Occipital lobe (tissue), 1 donor: ENCODE measurements at regions not wholly inside any gene's neighbourhood (a gene's known extent, or its start where the extent isn't known, plus 50 kb on each side); places are given as distances from the start of the nearest gene placed in this dataset.
"Not testable (repeated sequence)": the region's sequence is repeated elsewhere in the genome, so short reads cannot be mapped to it uniquely, and the experiment has no call there.

Source experiments
- DNase-seq: peaks from one replicate; lab custom pipeline; 2025; lab: John Stamatoyannopoulos, UW

DNA sequence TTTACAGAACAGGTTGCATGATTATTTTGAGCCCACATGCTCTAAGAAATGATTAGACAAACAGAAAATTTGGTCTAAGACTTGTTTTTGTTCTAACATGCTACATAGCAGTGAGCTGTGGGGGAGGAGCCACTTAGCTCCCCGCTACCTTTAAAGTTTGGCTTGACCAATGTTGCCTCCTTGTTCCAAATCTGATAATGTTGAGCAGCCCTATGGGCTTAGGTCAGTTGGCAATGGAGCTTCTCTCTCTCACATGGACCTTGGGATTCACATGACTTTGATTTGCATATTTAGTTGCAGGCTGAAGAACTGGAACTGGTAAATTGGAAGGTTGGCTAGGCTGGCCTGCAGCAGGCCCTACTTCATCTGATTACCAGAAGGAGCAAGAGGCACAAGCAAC, 116.4 kb downstream of the EBLN2 start:
- no peak for DNase-seq

DNA sequence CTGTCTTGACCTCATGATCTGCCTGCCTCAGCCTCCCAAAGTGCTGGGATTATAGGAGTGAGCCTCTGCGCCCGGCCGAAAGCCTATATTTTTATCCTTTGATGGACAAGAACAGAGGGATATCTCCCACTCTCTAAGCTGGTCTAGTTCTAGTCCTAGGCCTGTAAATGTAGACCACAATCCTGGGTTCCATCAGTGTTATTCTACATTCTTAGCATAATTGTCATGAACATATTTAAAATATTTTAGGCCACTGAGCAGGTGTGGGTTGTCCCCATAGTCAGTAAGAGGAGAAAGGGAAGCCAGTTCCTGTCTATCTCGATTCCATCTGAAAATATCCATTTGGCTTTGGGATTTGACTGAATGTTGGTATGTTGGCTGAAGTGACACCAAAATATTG, 118.1 kb downstream of the EBLN2 start:
- DNase-seq: no peak

DNA sequence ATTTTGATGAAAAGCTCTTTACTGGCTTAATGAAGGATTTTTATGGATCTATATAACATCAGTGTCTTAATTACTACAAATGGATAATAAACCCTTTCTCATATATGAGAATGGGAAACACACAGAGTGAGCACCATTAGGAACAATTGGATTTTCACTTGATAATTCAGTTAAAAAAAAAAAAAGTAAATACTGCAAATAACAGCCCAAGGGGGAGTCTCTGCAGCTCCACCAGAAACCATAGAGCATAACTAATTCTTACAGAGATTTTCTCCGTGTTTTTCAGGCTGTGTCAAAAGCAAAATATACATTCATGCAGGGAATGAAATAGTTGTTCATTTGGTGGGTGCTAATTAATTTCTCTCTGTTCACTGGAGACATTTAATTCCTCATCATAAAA, 125.3 kb downstream of the EBLN2 start:
- DNase-seq: no peak

DNA sequence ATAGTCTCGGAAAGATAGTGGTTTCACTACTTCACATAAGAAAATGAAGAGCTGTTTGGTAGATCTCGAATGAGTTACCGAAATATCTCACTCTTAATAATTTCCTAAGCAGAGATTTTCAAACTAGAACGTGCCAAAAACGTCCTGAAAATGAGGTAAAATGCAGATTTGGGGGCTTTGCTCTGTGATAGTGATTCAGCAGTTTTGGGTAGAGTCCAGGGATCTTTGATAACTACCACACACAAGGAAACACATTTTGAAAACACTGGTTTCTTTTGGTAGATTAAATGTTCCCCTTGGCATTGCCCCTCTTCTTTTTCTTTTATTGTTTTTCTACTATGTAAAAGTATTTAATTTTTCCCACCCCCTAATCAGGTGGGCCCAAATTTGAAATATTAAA, 125.9 kb downstream of the EBLN2 start:
- DNase-seq: no peak

DNA sequence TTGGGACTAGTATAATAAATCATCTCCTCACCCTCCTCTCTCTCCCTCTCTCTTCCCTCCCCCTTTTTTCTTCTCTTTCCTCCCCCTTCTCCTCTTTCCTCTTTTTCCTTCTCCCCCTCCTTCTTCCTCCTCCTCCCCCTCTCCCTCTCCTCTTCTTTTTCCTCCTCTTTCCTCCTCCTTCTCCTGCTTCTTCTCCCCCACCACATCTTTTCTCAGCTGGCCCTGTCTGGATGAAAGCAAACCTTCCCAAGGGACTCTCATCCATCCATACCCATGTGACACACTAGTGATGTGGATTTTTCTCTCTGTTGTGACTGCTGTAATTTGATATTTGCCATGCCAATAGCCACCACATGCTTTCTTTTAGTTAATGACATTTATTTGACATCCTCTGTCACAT, 127.2 kb downstream of the EBLN2 start:
- no peak for DNase-seq

DNA sequence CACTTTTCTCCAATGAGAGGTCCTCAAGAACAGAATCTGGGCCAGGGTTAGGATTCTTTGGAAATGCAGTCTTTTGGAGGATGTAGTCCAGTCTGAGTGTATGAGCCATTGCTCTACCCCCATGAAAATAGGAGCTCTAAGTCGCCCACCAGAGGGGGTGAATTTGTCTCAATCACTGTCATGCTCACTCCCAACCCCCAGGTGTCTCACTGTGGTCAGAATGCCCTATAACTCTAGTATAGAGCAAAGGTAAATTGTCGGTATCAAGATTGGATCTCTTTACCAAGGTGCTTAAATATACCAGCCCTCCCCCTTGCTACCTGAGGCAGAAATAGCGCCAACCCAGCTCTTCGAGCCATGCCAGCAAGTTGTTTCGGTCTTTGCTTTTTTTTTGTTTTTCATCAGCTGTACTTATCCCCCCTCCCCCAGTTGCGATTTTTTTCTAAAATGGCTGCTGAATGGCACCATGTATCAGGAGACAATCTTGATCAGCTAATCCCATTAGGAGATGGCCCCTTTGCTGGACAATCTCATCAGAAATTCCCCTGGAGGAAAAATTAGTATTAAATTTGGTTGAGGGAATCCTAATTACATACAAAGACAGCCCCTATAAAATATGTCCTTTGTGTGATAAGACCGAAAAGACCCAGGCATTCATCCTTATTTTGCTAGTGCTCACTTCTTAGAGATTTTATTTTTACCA, 130.7 kb downstream of the EBLN2 start:
- DNase-seq: no peak

DNA sequence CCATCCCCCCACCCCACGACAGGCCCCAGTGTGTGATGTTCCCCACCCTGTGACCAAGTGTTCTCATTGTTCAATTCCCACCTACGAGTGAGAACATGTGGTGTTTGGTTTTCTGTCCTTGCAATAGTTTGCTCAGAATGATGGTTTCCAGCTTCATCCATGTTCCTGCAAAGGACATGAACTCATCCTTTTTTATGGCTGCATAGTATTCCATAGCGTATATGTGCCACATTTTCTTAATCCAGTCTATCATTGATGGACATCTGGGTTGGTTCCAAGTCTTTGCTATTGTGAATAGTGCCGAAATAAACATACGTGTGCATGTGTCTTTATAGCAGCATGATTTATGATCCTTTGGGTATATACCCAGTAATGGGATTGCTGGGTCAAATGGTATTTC, 132.5 kb downstream of the EBLN2 start:
- not testable (repeated sequence) for DNase-seq

DNA sequence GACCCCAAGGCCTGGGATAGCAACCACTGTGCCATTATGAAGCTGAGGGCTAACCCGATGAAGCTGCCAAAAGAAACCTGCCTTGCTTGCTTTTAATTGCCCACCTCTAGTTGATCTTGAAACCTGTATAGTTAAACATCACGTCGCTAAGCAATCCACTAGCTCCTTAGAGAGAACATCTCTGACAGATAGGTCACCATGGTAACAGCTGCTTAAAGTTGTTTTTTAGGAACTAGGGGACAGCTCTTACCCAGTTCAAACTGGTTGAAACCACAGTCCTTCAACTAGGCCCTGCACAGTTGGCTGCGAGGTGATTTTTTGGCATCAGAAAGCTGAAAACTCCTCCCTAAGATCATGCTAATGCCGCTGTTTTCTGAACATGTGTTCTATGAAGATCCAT, 135.7 kb downstream of the EBLN2 start:
- DNase-seq: no peak

DNA sequence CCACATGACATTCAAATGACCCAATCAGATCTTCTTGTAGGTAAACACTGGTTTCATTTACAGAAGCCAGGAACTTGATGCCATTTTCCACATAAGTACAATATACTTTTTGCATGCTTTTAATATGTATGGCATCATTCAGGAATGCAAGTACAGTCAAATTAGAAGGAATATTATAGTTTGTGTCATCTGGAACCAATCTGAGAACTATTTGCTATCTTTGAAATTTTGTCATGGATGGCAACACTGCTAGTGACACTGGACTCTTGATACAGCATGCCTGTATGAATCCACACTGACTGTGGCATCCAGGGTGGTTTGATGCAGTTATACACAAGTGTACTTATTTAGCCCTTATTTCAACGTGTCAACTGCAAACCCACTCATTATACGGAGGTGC, 141.6 kb downstream of the EBLN2 start:
- no peak for DNase-seq

DNA sequence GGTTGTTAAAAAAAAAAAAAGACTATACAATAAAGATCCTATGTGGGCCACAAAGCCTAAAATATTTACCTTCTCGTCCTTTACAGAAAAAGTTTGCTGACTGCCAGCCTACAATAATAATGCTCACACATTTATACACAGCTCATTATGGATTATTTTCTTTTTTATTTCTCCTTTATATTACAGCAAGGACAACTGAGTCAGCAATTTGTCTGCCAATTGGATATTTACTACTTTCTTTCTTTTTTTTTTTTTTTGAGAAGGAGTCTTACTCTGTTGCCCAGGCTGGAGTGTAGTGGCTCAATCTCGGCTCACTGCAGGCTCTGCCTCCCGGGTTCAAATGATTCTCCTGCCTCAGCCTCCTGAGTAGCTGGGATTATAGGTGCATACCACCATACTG, 142.2 kb downstream of the EBLN2 start:
- DNase-seq: no peak

DNA sequence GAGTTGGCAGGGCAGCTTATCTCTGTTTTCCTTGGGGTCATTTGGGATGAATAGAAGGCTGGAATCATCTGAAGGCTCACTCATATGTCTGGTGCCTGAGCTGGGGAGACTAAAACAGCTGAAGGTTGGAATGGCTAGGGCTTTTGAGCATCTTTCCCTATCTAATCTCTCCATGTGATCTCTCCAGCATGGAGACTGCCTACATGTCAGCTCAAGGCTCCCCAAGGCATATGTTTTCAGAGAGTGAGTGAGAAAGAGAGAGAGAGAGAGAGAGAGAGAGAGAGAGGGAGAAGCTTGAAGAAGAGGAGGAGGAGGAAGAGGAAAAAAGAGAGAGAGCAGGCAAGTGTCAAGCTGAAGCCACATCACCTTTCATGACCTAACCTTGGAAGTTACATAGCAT, 143.4 kb downstream of the EBLN2 start:
- no peak for DNase-seq

DNA sequence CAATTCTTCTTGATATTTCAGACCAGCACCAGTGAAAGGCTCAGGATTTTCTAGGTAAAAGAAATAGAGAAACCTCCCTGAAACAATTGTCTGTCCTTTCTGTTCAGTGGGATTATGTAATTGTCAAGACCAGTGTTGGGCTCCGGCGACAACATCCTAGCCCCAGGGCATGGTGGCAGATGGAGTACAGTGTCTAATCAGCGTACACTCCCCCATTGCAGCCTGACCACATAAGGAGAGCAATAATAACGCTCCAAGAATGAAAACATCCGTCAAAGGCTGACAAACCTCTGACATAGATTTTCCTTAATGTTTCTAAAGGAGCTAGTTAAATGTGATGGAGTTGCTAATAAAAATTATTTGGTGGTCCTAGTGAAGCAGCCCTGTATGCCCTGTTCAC, 144.6 kb downstream of the EBLN2 start:
- DNase-seq: no peak

DNA sequence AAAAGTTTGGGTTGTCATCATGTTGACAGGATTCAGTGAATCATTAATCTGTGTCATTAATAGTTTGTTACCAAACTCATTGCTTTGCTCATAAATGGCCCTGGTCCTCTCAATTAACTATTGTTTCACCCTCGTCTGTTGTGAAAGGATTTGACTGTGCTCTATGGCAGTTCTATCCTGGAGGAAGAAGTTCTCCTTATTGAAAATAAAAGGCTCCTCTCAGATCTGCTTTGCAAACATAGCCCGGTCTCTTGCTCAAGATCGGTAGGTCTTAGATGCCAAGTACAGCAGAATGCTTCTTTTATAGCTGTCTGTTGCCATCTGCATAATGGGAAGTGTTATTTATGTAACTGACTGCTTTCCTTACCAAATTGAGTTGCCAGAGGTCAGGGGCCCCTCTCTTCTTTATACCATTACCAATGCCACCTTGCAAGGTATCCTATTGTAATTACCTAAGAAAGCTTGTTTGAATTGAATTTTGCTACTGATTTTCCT, 146.5 kb downstream of the EBLN2 start:
- no peak for DNase-seq

DNA sequence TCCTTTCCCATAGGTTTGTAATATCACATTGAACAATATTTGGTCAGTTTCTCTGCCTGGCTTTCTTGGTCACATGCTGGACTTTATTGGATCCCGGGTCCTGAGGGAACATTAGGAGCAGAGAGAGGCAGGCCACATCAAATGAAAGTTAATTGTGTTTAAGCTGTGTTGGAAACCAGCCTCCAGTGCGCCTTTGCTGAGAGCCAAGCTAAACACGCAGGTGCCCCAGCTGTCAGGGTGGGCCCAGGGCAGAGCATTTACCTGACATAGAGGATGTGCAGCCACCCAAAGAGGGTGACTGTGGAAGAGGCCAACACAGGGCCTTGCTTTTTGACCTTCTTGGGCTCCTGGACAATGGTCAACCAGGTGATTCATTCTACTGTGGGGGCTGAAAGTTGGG, 149.3 kb downstream of the EBLN2 start:
- DNase-seq: no peak

DNA sequence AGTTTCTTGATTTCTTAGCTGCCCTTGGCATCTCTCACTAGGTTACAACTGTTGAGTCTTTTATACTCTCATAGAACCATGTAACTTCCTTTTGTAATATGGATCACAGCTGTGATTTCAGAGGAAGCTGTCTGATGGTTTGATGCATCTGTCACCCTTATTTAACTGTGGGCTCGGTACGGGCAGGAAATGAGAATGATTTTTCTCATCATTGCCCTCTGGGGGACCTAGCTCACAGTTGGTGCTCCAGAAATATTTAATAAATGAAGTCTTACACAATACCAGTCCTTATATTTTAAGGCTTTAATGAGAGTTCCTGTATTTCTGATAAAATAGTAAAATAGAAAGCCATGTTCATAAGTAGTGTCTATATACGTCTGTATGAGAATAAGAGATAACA, 151.2 kb downstream of the EBLN2 start:
- DNase-seq: no peak

DNA sequence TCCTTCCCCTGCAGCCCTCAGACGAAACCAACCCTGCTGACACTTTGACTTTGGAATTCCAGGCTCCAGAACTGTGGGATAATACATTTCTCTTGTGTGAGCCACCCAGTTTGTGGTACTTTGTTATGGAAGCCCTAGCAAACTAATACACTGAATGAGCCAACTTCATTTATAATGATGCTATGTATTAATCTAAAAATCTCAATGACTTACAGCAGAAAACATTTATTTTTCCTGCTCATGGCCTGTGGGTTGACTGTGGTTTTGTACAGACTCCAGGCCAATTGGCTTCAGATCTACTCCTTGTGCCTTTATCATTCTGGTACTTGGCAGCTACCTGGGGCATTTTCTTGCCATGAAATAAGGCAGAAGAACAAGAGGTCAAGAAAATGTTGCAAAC, 152.4 kb downstream of the EBLN2 start:
- DNase-seq: no peak

DNA sequence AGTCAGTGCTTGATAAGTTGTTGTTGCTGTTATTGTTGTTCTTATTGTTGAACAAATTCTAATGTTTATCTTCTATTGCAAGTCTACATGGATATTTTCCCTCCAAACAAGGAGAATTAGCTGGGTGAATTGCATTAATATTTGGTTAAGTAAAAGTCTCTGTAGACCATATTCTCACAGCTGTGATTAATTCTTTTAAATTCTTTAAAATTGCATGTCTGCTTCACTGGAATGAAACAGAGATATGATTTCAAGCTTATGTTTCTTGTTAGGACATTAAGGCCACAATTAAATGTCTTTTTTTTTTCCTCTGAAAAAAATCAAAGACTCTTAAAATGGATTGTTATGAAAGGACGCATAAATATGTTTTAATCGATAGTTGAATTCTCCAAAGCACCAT, 153.4 kb downstream of the EBLN2 start:
- no peak for DNase-seq

DNA sequence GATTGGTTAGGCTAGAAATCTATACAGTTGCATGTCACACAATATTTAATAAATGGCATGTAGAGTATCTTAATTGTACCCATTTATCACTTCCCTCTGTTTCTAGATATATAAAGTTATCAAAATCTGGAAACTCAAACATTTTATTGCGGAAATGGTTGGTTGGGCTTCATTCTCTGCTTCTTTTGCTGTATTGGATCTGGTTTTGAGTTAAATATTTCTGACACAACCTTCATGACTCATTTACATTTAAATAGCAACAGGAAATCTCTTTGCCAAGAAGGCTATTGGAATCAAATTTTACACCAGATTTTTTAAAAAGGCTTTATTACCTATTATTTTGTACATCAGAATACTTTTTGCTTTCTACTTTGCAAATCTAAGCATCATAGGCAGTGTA, 153.8 kb downstream of the EBLN2 start:
- no peak for DNase-seq

DNA sequence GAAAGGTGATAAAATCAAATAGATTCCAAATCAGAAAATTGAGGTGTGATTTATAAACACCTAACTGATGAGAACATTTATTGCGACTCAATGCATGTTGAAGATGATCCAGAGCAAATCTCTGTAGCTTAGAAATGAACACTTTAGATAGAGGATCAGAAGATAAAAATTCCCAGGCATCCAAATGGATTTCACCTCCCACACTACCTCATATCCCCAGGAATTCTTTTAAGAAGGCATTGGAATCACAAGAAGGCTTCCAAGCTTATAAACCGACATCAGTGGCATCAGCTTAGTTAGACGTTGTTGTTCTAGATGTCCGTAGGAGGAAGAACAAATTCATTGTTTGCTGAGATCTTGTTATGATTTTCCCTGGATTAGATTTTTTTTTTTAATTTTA, 154.4 kb downstream of the EBLN2 start:
- DNase-seq: no peak

DNA sequence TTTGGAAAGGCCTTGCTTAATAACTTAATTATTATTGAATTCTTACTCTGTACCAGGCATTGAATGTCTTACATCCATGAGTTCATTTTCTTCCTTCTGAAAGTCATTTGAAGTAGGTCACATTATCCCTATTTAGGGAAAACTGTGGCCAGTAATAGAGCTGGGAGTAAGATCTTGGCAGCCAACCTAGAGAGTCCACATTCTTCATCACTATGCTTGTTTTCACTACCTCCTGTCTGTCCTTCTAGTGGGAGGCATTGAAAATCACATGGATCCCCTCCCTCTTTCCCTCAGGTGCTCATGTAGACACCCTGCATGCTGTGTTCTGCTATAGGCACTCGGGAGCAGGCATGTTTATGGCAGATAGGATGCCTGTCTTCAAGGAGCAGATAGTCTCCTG, 154.9 kb downstream of the EBLN2 start:
- DNase-seq: no peak

DNA sequence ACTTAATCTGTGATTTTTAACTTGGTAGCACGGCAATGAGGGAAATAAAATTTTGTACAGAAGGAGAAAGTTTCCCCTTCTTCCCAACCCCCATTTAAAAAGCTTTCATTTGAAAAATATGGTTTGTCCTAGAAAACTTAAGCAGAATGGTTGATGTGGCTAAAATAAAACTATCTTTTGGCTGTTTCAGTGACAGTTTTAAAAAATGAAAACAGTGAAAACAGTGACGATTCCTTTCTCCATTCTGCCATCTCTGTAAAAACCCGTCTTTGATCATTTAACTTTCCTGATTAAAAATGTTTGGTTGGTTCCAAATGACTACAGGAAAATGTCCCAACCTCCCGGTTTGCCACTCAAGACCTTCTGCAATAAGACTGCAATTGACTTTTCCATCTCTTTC, 160.7 kb downstream of the EBLN2 start:
- DNase-seq: no peak

DNA sequence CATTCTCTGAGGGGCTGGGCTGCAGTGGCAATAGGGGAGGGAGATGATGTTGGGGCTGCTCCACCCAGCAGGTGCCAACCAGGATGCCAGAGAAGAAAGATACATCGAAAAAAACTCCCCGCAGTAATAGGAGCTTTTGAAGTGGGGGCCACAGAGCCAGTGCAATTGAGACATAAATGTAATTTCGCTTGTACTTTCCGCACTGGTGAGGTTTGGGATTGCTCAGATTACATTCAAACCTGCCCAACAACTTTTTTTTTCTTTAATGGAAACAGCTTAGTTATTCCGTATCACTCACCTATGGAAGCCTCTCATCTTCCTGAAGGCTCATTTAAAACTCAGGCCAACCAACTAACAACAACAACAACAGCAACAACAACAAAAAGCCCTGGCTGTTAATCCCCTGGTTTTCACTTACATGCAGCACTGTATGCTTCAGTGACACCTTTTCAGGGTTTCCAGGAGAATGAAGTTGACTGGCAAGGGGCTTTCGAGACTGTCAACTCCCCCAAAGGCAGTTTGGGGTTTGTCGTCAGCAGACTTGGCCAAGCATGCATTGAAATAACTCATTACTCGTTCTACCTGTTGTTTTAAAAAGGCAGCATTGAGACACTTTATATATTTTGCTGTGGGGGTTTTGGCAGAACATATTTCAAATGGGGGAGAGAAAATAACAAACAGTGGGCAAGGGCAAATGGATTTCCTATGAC, 163.8 kb downstream of the EBLN2 start:
- DNase-seq: no peak

DNA sequence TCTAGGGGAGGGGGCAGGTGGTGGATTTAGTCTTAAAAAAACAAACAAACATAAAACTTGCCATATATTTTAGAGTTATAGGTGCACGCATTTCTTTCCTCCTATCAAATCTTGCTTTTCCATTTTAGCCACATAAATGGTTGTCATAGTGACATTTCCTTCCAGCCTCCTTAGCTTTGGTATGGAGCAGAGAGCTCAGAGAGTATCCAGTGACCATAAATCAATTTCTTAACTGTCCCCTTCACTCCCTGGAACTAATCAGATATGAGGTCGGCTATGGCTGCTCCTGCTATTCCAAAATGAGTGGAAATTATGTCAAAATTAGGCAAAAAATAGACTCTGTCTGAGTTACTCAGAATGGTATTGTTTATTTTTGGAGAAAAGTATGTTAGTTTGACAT, 164.5 kb downstream of the EBLN2 start:
- DNase-seq: no peak
